ENCODE measurements at regions not wholly inside any gene's neighbourhood (a gene's known extent, or its start where the extent isn't known, plus 50 kb on each side); places are given as distances from the start of the nearest gene placed in this dataset.
"Not testable (repeated sequence)": the region's sequence is repeated elsewhere in the genome, so short reads cannot be mapped to it uniquely, and the experiment has no call there.

DNA sequence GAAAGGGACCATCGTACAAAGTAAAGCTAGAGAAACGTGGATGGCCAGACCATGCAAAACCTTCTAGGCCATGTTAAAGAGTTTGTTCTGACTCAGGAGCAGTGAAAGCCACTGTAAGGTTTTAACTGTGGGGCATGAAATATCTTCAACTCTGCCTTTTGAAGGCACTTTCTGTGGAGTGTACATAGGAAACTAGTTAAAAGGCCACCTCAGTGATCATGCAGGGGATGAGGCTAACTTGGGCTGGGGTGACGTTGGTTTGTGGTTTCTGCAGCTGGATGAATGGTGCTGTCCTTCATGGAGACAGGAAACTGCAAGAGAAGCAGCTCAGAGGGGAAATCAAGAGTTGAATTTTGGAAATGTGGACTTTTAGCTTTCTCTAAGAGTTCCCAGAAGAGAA is 190.7 kb downstream of the CDCA7 start:
- DNase-seq (ENCODE audit: low read depth in 3 of 3), result no peak

DNA sequence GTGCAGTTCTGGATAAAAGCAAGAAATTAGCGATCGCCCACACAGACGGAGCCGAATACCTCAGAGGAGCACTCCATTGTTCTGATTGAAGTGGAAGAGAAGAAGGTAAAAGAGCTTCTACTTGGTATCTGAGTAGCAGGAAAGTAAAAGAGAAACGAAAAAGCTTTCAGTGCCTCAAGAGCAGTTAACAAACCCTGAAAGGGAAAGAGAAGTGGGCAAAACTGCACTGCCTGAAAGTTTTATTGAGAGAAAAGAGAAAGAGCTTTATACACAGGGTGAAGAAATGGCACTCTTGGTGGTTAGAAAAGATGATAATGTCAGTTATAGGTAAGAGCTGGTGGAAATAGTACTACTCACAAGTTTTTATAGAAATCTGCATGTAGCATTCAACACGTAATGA is 192.8 kb downstream of the CDCA7 start:
- DNase-seq (ENCODE audit: low read depth in 3 of 3), result no peak

DNA sequence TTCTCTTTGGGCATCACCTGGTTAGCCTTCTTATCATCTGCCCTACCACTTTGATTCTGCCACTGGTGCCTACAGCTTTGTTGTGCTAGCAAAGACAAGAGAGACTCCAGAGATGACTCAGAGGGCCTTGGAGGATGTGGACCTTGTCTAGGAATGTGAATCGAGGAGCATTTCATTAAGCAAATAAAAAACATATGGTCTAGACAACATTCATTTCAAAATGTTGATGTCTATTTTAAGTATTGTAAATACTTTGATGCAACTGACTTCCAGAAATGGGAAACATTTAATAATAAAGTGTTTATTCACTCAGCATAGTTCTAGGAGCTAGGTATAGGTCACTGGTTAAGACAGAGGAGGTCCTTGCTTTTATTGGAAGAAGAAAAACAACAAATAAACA is 195.5 kb downstream of the CDCA7 start:
- DNase-seq (ENCODE audit: low read depth in 3 of 3), result no peak

DNA sequence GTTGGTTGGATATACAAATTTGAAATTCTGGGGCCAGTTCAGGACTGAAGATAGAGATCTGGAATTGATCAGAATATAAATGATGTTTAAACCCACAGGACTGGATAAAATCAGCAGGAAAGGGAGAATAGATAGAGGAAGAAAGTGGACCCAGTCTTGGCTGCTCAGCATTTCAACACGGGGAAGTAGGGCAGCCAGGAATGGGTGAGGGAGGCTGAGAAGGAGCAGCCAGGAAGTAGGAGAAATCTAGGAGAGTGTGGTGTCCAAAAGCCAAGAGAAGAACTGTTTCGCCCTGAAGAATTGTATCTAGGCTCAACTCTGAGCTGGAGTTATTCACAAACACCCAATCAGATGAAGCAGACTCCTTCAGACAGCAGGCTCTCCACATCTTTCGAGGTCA is 197.9 kb downstream of the CDCA7 start:
- DNase-seq (ENCODE audit: low read depth in 3 of 3), result no peak

DNA sequence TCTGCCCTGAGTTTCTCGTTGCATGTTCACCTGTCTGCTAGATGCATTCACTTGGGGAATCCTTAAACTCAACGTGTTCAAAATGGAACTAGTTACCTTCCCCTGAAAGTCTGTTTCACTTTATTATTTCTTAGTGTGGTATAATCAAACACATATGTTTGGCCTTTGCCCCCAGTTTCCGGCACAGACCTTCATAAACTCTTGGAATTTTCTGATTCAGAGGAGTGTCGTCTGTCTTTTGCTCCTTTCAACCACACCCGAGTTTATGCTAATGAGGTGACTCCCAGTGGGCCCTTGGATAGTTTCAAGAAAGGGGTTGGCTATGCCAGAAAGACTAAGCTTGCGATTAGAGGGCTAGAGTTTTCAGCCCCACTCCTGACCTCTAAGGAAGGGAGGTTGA is 198.9 kb downstream of the CDCA7 start:
- DNase-seq (ENCODE audit: low read depth in 3 of 3), result no peak

DNA sequence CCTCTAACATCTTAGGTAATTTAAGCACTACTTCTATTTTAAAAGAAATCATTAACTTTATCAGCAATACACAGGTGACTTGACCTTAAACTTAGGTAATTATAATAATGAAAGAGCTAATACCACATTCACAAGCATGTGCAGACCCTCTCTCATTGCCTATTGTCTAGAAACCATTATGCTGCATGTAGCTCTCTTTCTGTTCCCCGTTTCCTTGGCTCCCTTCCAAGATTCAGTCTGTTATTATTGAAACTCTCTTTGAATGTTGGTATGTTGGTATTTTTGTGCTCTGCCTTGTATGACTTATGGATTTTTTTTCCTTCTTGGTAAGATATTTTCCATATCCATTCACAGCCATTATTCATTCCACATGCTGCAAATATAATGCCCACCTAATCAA is 201.2 kb downstream of the CDCA7 start:
- no peak for DNase-seq (ENCODE audit: low read depth in 3 of 3)

DNA sequence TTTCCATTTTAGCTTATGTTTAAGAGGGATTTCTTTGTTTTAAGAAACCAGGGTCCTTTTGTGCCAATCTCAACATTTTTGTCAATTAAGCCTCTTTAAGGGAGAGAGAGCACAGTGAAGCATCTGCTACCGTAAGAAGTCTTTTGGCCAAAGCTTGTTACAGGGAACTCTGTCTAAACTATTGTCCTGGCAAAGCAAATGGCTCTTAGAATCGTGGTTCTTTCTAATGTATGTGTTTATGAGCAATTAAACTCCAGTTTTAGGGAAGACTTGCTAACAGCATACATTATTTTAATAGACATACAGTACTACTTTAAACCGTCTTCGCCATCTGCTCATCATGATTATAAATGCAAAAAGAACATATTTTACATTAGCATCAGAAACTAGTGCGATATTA is 202.1 kb downstream of the CDCA7 start:
- DNase-seq (ENCODE audit: low read depth in 3 of 3), result no peak

DNA sequence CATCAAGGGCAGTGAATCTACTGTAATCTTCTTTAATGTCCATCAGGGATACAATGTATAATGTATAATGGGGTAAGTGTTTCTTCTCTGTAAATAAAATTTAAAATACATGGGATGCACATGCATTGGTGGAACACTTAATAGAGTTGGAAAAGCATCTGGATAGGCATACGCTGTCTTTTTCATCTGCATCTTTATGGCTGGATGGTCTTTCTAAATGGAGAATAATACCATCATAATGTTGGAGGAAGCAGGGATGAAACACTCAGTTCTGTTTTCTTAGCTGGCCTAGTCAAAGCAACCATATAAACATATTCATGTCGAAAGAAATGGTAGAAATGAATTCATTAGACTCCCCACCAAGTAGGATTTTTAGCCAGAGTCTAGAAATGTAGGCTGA is 202.8 kb downstream of the CDCA7 start:
- no peak for DNase-seq (ENCODE audit: low read depth in 3 of 3)

DNA sequence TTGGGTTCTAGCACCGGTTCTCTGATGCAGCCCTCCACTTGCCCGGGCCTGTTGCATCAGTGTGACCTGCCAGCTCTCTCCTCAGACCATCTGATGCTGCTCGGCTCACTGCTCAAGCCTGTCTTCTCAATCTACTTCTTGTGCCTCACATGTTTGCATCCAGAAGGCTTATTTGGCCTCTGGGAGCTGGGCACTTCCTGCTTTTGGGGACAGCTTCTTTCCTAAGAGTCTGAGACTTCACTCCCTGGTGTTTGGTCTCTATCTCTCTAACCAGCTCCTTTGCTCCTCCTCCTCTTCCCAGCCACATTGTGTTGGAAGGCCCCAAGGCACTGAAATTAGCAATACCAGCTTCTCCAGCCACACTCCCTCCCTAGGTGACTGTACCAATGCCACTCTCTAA is 212.8 kb downstream of the CDCA7 start:
- no peak for DNase-seq (ENCODE audit: low read depth in 3 of 3)

DNA sequence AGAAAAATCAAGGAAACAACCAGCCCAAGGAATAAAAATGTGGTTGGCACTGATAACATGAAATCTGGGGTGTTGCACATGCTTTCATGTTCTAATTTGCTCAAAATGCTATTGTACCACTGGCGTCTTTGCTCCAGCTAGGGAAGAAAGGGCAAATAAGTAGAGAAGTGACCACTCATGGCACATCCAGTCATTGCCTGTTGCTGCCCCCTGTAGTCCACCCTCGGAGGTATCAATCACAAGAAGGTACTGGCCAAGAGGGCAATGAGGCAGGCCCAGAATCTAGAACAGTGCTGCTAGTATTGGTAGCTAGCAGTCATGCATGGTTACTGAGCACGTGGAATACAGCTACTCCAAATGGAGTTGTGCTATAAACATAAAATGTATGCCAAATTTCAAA is 213.4 kb downstream of the CDCA7 start:
- DNase-seq (ENCODE audit: low read depth in 3 of 3), result no peak

DNA sequence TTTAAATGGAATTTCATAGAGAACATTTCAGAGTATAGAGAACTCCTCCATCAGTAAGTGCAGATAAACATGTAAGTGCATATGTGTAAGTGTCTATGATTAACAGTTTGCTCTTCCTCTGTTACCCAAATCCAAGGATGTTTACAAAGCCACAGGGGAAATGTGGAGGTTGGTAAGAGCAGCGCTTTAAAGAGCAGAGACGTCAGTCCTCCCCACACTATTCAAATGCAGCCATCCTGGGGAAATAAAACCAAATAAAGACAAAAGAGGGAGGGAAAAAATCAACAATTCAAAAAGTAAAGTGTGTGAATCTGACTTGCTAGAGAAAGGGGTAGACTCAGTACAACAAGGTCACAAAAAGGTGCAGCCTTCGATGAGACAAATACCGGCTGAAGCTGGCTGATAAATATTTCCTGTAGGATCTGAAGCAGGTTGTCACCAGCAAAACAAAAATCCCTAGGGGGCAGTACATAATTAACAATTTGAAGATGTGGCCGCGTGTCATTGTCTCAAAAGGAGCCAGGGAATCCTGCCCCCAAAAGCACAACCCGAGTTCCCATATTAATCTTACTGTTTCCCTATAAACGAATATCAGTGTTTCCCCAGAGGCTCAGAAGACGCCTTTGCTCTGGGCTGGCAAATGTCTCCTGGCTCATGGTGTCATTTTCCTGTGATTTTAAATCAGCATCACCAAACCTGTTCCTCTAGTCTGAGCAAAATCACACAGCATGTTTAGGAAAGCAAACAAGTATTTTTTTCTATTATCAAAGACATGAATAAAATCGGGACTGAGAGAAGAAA is 216.5 kb downstream of the CDCA7 start:
- no peak for DNase-seq (ENCODE audit: low read depth in 3 of 3)

DNA sequence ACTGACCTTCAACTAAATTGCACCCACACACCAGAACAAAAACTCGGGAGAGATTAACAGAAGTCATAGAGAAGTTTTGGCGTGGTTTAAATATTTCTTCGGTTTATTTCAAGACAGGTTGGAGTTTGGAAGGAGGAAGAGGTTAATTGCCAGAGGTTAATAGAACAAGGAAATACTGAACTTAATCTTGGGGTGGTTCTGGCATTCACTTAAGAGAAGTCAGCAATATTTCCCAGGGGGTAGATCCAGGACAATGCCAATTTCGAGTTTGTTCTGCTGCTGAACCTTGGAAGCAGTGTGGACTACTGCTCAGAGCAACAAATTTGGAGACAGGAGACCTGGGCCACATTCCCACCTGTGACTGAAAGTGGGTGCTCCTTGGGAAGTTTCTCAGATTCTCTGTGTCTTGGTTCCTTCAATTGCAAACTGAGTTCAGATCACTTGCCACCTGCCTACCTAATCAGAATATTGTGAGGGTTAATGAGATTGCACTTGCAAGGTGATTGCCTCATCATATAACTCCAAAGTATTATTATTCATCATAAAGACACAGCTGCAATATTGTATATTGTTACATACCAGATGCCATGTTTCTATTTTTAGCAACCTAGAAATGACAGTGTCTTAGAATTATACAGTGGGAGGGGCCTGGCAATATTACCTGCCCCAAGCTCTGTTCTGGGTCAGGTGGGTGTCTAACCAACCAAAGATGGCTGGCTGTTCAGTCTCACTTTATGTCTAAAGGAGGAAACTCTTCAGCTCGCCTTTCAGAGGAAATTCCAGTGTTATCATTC is 217.4 kb downstream of the CDCA7 start:
- DNase-seq (ENCODE audit: low read depth in 3 of 3), result no peak

DNA sequence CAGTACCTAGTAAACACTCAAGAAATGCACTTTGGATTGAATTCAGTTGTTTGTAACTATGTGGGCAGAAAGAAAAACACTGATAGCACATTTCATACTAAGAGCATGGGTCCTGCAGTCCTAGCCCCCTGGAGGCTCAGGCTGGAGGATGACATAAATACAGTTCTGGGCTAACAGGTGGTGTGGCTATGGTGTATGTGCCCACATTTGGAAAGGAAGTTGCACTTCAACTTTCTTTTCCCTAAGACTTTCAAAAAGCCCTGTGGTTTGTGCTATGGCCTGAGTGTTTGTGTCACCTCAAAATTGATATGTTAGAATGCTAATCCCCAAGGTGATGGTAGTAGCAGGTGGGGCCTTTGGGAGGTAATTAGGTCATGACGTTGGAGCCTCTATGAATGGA is 218.2 kb downstream of the CDCA7 start:
- DNase-seq (ENCODE audit: low read depth in 3 of 3), result no peak

DNA sequence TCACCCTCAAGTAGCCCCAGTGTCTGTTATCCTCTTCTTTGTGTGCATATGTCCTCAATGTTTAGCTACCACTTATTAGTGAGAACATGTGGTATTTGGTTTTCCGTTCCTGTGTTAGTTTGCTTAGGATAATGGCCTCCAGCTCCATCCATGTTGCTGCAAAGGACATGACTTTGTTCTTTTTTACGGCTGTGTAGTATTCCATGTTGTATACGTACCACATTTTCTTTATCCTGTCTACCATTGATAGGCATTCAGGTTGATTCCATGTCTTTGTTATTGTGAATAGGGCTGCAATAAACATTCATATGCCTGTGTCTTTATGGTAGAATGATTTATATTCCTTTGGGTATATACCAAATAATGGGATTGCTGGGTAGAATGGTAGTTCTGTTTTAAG is 219.1 kb downstream of the CDCA7 start:
- DNase-seq (ENCODE audit: low read depth in 3 of 3), result not testable (repeated sequence)

DNA sequence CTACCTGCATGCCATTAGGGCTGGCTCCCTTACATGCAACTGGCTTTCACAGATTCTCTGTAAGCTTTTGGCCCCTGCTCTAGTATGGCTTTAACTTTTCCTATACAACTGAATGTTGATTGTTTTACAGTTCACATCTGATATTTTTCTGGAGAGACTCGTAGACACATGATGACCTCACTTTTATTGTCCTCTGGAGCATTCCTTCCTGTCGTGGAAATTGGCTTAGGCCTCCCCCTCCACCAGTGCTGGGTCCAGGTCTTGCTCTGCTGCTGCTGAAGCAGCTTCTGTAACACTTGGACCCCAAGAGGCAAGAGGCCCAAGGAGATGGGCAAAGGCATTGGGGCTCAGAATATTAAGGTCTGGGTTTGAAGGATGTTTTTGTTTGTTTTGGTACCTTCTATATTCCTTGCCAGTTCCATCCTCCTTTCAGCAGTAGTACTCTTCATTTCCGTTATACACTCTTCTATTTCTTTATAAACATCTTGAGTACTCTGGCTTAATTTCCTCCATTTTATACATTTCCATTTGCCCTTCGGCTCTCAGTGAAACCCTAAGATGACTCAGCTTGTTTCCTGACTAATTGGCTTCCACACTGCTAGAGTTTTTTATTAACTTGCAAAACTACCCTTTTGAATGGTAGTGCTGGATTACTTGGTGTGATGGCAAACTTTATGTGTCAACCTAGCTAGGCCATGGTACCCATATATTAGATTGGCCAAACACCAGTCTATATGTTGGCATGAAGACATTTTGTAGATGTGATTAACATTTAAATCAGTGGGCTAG is 219.8 kb downstream of the CDCA7 start:
- DNase-seq (ENCODE audit: low read depth in 3 of 3), result no peak

DNA sequence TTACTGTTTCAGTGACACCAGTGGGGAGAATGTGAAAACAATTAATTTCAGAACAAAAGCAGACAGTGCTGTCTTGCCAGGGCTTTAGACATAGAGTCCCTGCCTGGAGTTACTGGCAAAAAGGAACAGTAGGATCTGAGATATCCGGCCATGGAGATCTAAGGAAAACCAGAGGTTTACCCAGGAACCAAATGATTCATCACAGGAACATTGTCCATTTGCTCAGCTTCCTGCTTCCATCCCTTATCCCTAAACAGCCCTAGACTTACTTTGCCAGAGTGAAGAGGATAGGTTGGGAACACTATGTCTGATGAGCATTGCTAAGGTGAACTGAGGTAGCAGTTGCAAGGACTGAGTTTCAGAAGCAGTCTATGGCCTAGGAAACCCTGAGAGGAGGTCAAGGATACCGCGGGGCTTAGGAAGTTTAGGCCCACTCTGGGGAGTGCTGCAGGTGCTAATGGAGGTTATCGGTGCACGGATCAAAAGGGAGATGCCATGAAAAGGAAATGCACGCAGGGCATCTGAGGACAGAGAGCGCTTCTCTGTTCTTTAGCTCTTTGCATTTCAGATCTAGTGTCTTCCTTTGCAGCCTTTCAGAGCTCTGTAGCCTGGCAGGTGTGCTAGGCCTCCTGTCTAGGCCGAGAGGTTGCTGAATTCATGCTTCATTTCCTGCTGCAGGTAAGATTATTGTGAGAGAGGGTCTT is 223.9 kb downstream of the CDCA7 start:
- DNase-seq (ENCODE audit: low read depth in 3 of 3), result no peak

DNA sequence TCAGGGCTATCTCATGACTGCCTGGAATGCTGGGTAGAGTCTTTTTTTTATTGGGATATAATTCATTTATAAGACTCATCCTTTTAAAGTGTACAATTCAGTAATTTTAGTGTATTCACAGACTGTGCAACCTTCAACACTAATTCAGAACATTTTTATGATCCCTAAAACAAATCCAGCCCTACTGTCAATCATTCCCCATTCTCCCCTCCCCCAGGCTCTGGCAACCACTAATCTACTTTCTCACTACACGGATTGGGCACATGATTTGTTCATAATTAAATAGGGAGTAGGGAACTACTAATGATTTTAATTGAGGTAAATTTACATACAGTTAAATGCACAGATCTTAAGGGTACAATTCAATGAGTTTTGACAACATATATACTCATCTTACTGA is 225.7 kb downstream of the CDCA7 start:
- no peak for DNase-seq (ENCODE audit: low read depth in 3 of 3)

DNA sequence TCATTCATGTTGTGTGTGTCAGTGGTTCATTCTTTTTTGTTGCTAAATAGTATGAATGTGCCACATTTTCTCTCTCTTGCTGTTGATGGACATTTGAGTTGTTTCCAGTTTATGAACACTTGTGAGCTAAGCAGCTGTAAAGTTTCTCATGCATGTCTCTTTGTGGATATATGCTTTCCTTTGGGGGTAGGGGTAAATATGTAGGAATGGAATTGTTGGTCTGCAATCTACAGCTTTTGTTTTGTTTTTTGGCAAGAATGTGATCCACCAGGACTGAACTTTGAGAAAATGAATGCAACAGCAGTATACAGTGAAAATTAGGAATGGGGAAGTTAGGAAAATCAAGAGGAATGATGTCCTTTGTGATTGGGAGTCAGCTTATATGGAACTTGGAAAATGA is 226.3 kb downstream of the CDCA7 start:
- DNase-seq (ENCODE audit: low read depth in 3 of 3), result no peak

DNA sequence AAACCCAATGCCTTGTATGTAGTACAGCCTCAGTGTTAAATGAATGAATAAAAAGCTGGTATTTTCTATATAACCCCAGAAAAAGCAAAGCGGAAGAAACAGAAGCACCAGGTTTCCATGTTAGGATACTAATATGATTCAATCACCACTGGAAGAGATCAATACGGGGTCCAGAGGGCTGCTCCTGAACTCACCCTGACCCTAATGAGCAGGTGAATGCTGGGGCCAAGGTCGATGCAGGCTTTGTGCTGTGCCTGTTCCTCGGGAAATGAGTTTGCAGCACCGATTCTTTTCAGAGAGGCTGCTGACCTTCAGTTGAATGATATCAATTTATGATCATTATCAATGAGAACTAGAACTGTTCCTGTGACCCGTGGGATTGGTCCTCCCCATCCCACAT is 228.5 kb downstream of the CDCA7 start:
- no peak for DNase-seq (ENCODE audit: low read depth in 3 of 3)

DNA sequence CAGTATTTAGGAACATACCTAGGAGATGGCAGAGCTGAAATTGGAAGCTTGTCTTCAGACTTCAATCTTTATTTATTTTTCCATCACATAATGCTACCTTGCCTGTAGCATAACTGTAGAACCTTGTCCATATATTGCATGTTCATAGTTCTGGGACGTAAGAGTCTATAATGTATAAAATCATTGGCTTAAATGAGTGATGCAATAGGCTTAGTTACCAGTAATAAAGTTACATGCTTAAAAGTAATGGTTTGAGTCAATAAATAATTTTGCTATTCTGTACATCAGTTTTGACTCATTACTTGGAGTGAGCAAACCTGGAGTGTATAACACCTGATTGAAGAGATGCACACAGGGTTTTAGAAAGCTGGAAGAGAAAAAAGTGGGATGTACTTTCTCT is 229.3 kb downstream of the CDCA7 start:
- no peak for DNase-seq (ENCODE audit: low read depth in 3 of 3)

DNA sequence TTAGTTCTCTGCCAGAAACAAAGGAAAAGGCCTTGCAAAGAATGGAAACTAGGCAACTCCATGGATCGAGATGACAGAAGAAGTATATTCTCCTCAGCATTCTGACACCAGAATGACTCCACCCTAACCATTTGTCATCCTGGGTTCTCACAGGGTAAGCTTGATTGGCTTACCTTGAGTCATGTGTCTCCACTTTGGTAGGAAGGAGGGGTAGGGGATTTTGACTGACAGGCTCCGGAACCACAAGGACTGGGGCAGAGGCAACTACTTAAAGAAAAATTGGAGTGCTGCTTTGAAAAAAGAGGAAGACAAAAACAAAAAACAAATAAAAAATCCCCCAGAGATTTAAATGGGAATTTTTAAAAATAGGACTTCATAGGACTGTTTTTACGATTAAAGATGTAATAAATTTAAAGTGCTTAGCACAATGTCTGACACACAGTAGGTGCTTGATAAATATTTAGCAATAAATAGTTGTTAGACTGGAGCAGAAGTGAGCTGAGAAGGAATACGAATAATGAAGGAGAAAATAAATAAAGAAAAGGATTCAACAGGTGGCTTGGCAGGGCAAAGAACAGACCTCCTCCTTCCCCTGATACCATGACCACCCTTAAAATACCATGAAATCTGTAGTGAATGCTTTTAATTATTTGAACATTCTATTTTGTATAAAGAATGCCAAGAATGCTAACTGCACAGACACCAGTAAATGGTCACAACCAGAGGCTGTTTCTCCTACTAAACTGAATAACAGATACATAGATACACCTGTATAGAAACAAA is 230.2 kb downstream of the CDCA7 start:
- no peak for DNase-seq (ENCODE audit: low read depth in 3 of 3)
